Stomach (tissue), 4 donors: ENCODE measurements at regions not wholly inside any gene's neighbourhood (a gene's known extent, or its start where the extent isn't known, plus 50 kb on each side); places are given as distances from the start of the nearest gene placed in this dataset.

Experiments used
- CTCF ChIP-seq, 7 experiments: fragments of 450-650 bp in 4 of 7; fragments of 200-600 bp in 3 of 7; sonication (generic) in 3 of 7; IDR thresholded peaks; one replicate each; pipeline ENCODE4 v1.5.1; 2016 to 2019; ENCODE audit warnings: antibody characterized with exemption in 7 of 7, control low read depth in 2 of 7, mild to moderate bottlenecking in 1 of 7
- POLR2A ChIP-seq, 4 donors: fragments of 450-650 bp; IDR thresholded peaks; one replicate each; pipeline ENCODE4 v1.6.1; 2016; ENCODE audit warnings: antibody characterized with exemption in 4 of 4, control low read depth in 2 of 4, mild to moderate bottlenecking in 1 of 4, moderate library complexity in 1 of 4
- POLR2AphosphoS5 ChIP-seq, 3 donors: sonication (generic); formaldehyde crosslinking; IDR thresholded peaks; one replicate each; pipeline ENCODE4 v1.6.1; 2016; ENCODE audit warnings: antibody characterized with exemption in 3 of 3

GRCh38 chr12:4135919-4136605, 137.5 kb upstream of the CCND2 start:
- TF ChIP-seq POLR2A (IDR thresholded peaks at IDR 0.05) (no peak), POLR2AphosphoS5 (IDR thresholded peaks at IDR 0.05) (no peak), CTCF (IDR thresholded peaks at IDR 0.05) (no peak)
